MM.1S (cell line): ENCODE measurements at regions not wholly inside any gene's neighbourhood (a gene's known extent, or its start where the extent isn't known, plus 50 kb on each side); places are given as distances from the start of the nearest gene placed in this dataset.

Experiments
- DNase-seq: peaks from one replicate; pipeline ENCODE4 v3.0.0-alpha.2; 2015
- H2AFZ ChIP-seq: fragments of 300-600 bp; sonication (generic); 2 replicates; pipeline ENCODE4 v1.6.0; 2016; ENCODE audit warnings: antibody characterized with exemption, low read length
- H3F3A ChIP-seq: fragments of 300-600 bp; sonication (generic); 2 replicates; pipeline ENCODE4 v1.6.1; 2016; ENCODE audit warnings: mild to moderate bottlenecking, antibody characterized with exemption, low read length, moderate library complexity, mixed read lengths; ENCODE audit not compliant: insufficient read depth
- H3K27ac ChIP-seq: fragments of 300-600 bp; sonication (generic); 2 replicates; pipeline ENCODE4 v1.5.1; 2016; ENCODE audit warnings: mild to moderate bottlenecking, low read length
- H3K27me3 ChIP-seq: fragments of 300-600 bp; sonication (generic); replicated peaks from 2 replicates; pipeline ENCODE4 v1.6.0; 2016; ENCODE audit warnings: low read length; ENCODE audit not compliant: insufficient read depth
- H3K36me3 ChIP-seq: fragments of 300-600 bp; sonication (generic); replicated peaks from 2 replicates; pipeline ENCODE4 v1.6.1; 2016; ENCODE audit warnings: mild to moderate bottlenecking, low read length, mixed read lengths; ENCODE audit not compliant: insufficient read depth
- H3K4me1 ChIP-seq: fragments of 300-600 bp; sonication (generic); 2 replicates; pipeline ENCODE4 v1.6.1; 2016; ENCODE audit warnings: low read length, mixed read lengths
- H3K4me2 ChIP-seq: fragments of 300-600 bp; sonication (generic); 2 replicates; pipeline ENCODE4 v1.6.0; 2016; ENCODE audit warnings: low read depth, low read length
- H3K4me3 ChIP-seq: fragments of 300-600 bp; sonication (generic); 2 replicates; pipeline ENCODE4 v1.5.1; 2016; ENCODE audit warnings: low read length, mixed read lengths
- H3K79me2 ChIP-seq: fragments of 300-600 bp; sonication (generic); 2 replicates; pipeline ENCODE4 v1.6.1; 2016; ENCODE audit warnings: mixed run types, low read length, mixed read lengths
- H3K9ac ChIP-seq: fragments of 300-600 bp; sonication (generic); 2 replicates; pipeline ENCODE4 v1.6.1; 2016; ENCODE audit warnings: low read length, mixed read lengths
- H3K9me2 ChIP-seq: fragments of 300-600 bp; sonication (generic); replicated peaks from 2 replicates; pipeline ENCODE4 v1.6.1; 2016; ENCODE audit warnings: mild to moderate bottlenecking, low read length, mixed read lengths; ENCODE audit not compliant: insufficient read depth
- H3K9me3 ChIP-seq: fragments of 300-600 bp; sonication (generic); replicated peaks from 2 replicates; pipeline ENCODE4 v1.6.1; 2016; ENCODE audit warnings: mild to moderate bottlenecking, low read length, mixed read lengths; ENCODE audit not compliant: insufficient read depth
- H4K20me1 ChIP-seq: fragments of 300-600 bp; sonication (generic); 2 replicates; pipeline ENCODE4 v1.6.1; 2016; ENCODE audit warnings: mild to moderate bottlenecking, low read length, moderate library complexity, mixed read lengths; ENCODE audit not compliant: insufficient read depth
- CTCF ChIP-seq: fragments of 300-600 bp; sonication (generic); IDR thresholded peaks from 2 replicates; pipeline ENCODE4 v1.5.1; 2016; ENCODE audit warnings: antibody characterized with exemption, low read length, mixed read lengths
- EZH2 ChIP-seq: fragments of 300-600 bp; sonication (generic); optimal IDR thresholded peaks from 2 replicates; pipeline ENCODE3; 2017; ENCODE audit warnings: low read depth, mild to moderate bottlenecking, antibody characterized with exemption, low read length, mixed read lengths
- EZH2phosphoT487 ChIP-seq: fragments of 300-600 bp; sonication (generic); IDR thresholded peaks from 2 replicates; pipeline ENCODE4 v1.6.1; 2018; ENCODE audit warnings: antibody characterized with exemption, low read length

- Histone ChIP-seq H3K4me3 (no peak overlapping the region), H3K9me2 (no peaks in the 10 kb centered on the region), H2AFZ (no peak overlapping the region), H4K20me1 (no peaks in the 10 kb centered on the region), H3K9ac (no peak overlapping the region), H3K27me3 (no peaks in the 10 kb centered on the region), H3K9me3 (no peaks in the 10 kb centered on the region), H3F3A (no peaks in the 10 kb centered on the region), H3K4me1 (no peaks in the 10 kb centered on the region), H3K27ac (no peak overlapping the region), H3K36me3 (no peaks in the 10 kb centered on the region), H3K79me2 (no peaks in the 10 kb centered on the region), H3K4me2 (no peak overlapping the region)
- no peak for DNase-seq
- TF ChIP-seq CTCF (no peak), EZH2phosphoT487 (no peak), EZH2 (no peak)
These were observed 86.7 kb upstream of the ELAC2 start for GRCh38 chr17:13104576-13104975.

- Histone ChIP-seq H3K4me3 (no peak overlapping the region), H3K79me2 (no peaks in the 10 kb centered on the region), H3K27ac (no peak overlapping the region), H3K4me1 (no peaks in the 10 kb centered on the region), H3K36me3 (no peaks in the 10 kb centered on the region), H3K4me2 (no peak overlapping the region), H3F3A (no peaks in the 10 kb centered on the region), H3K9me2 (no peaks in the 10 kb centered on the region), H3K9me3 (no peaks in the 10 kb centered on the region), H2AFZ (no peak overlapping the region), H3K27me3 (no peaks in the 10 kb centered on the region), H4K20me1 (no peaks in the 10 kb centered on the region), H3K9ac (no peak overlapping the region)
- no peak for DNase-seq
- TF ChIP-seq EZH2 (no peak), CTCF (no peak), EZH2phosphoT487 (no peak)
These were observed 84.7 kb upstream of the ELAC2 start for GRCh38 chr17:13102477-13102876.

GRCh38 chr17:13099926-13100325 is 82.1 kb upstream of the ELAC2 start:
- Histone ChIP-seq H3K27me3 (no peaks in the 10 kb centered on the region), H3K4me2 (no peak overlapping the region), H3K36me3 (no peaks in the 10 kb centered on the region), H3K4me1 (no peaks in the 10 kb centered on the region), H3K4me3 (no peak overlapping the region), H2AFZ (no peak overlapping the region), H3K27ac (no peak overlapping the region), H3K9ac (no peak overlapping the region), H3K9me3 (no peaks in the 10 kb centered on the region), H3K79me2 (no peaks in the 10 kb centered on the region), H3K9me2 (no peaks in the 10 kb centered on the region), H4K20me1 (no peaks in the 10 kb centered on the region), H3F3A (no peaks in the 10 kb centered on the region)
- TF ChIP-seq EZH2 (no peak), CTCF (no peak)
- DNase-seq = no peak
